ENCODE measurements at regions not wholly inside any gene's neighbourhood (a gene's known extent, or its start where the extent isn't known, plus 50 kb on each side); places are given as distances from the start of the nearest gene placed in this dataset.

DNA sequence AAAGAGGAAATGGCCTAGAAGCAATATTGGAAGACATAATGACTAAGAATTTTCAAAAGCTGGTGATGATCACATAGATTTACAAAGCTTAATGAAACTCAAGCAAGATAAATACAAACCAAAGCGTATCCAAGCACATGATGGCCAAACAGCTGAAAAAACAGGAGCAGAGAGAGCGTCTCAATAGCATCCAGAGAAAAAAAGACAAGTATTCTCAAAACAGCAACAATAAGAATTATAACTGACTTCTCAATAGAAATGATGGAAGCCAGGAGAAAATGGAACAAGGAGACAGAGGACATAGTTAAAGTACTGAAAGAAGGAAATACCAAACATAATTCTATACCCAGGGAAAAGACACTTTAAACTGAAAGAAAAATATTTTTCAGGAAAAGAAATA is 437.2 kb upstream of the TNP1 start:
- ATAC-seq (no peak), DNase-seq (no peak)
- intact Hi-C loops (cut with DNase I) = no loop called here
- H3K9me3 ChIP-seq = peaks cover 0 to 19% (median 7%) of the 10 kb centered on the region in 11 donors
- H3K4me3 ChIP-seq = no peak overlapping the region
- H3K4me1 ChIP-seq = peaks cover 0 to 10% (median 5%) of the 10 kb centered on the region in 9 donors
- TF ChIP-seq, protein P1, sequence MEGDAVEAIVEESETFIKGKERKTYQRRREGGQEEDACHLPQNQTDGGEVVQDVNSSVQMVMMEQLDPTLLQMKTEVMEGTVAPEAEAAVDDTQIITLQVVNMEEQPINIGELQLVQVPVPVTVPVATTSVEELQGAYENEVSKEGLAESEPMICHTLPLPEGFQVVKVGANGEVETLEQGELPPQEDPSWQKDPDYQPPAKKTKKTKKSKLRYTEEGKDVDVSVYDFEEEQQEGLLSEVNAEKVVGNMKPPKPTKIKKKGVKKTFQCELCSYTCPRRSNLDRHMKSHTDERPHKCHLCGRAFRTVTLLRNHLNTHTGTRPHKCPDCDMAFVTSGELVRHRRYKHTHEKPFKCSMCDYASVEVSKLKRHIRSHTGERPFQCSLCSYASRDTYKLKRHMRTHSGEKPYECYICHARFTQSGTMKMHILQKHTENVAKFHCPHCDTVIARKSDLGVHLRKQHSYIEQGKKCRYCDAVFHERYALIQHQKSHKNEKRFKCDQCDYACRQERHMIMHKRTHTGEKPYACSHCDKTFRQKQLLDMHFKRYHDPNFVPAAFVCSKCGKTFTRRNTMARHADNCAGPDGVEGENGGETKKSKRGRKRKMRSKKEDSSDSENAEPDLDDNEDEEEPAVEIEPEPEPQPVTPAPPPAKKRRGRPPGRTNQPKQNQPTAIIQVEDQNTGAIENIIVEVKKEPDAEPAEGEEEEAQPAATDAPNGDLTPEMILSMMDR (IDR thresholded peaks at IDR 0.05) = no peak
- peaks cover 0 to 13% (median 0%) of the 10 kb centered on the region in 7 donors for H3K27me3 ChIP-seq
- H3K27ac ChIP-seq = no peak overlapping the region
- WGBS, 2 donors = 93 to 95% methylated on average over 2 of the region's 2 CpGs
- no peaks in the 10 kb centered on the region for H3K36me3 ChIP-seq

DNA sequence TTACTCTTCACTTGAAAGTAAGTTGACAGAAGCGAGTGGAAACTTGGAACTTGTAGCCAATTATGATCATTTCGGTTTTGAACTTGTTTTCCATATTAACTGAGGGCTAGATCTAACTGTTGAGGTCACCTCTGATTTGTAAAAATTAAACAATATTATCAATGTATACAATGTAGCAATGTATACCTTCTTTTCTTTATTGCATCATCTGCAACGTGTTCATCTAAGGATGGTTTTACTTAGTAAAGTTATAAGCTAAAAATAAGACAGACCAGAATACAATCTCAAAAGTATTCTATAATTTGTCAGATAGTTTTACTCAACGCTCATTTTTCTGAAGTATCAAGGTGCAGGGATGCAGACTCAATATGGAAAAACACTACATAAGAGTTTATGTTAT is 435.0 kb upstream of the TNP1 start:
- Histone ChIP-seq H3K4me1 (peaks cover 0 to 10% (median 3%) of the 10 kb centered on the region in 9 donors), H3K36me3 (no peaks in the 10 kb centered on the region), H3K27me3 (peaks cover 0 to 10% (median 0%) of the 10 kb centered on the region in 7 donors), H3K27ac (no peak overlapping the region), H3K4me3 (no peak overlapping the region), H3K9me3 (peaks cover 0 to 19% (median 7%) of the 10 kb centered on the region in 11 donors)
- 83 to 99% methylated on average over 4 of the region's 4 CpGs for WGBS, 2 donors
- intact Hi-C loops (cut with DNase I) = no loop called here
- ATAC-seq = no peak
- TF ChIP-seq, protein P1 (IDR thresholded peaks at IDR 0.05) = no peak
- DNase-seq = no peak

DNA sequence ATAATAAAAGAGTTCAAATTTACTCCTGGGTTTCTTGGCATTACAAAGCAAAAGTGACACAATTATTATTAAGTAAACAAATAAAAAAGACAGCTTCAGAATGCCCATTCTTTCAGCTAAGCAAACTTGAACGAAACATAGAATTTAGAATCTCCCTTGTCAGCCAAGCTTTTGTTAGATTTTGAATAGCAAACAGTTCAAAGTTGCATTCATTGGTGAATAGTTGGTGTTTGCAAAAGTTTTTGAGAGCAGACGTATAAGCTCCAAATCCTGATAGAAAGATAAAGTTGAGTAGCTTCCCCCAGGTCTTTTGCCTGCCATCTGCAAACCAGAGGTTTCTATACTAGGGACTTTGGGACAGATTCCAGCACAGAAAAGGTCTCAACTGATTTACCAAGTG is 434.3 kb upstream of the TNP1 start:
- no peak overlapping the region for H3K27ac ChIP-seq
- 75 to 76% methylated on average over 2 of the region's 2 CpGs for WGBS, 2 donors
- peaks cover 0 to 4% (median 0%) of the 10 kb centered on the region in 7 donors for H3K27me3 ChIP-seq
- ATAC-seq = no peak
- H3K4me1 ChIP-seq = peaks cover 5 to 14% (median 9%) of the 10 kb centered on the region in 9 donors
- H3K4me3 ChIP-seq = no peak overlapping the region
- H3K36me3 ChIP-seq = no peaks in the 10 kb centered on the region
- no peak for DNase-seq
- H3K9me3 ChIP-seq = peaks cover 0 to 19% (median 7%) of the 10 kb centered on the region in 11 donors
- TF ChIP-seq, protein P1 (IDR thresholded peaks at IDR 0.05) = no peak
- intact Hi-C loops (cut with DNase I) = no loop called here

- 86 to 89% methylated on average over 3 of the region's 3 CpGs for WGBS, 2 donors
- intact Hi-C loops (cut with DNase I) = no loop called here
- ATAC-seq (no peak), DNase-seq (no peak)
- H3K36me3 ChIP-seq = no peaks in the 10 kb centered on the region
- H3K27me3 ChIP-seq = no peaks in the 10 kb centered on the region
- TF ChIP-seq, protein P1 (IDR thresholded peaks at IDR 0.05) = no peak
- H3K4me1 ChIP-seq = peaks cover 5 to 20% (median 12%) of the 10 kb centered on the region in 9 donors
- H3K4me3 ChIP-seq = no peak overlapping the region
- peaks cover 0 to 19% (median 7%) of the 10 kb centered on the region in 11 donors for H3K9me3 ChIP-seq
- no peak overlapping the region for H3K27ac ChIP-seq
Observed at GRCh38 chr2:217293607-217294006, 433.7 kb upstream of the TNP1 start.
